Occipital lobe (tissue), 1 donor: ENCODE measurements at regions not wholly inside any gene's neighbourhood (a gene's known extent, or its start where the extent isn't known, plus 50 kb on each side); places are given as distances from the start of the nearest gene placed in this dataset.
"Not testable (repeated sequence)": the region's sequence is repeated elsewhere in the genome, so short reads cannot be mapped to it uniquely, and the experiment has no call there.

Experiments
- DNase-seq: peaks from one replicate; lab custom pipeline; 2025; lab: John Stamatoyannopoulos, UW

DNA sequence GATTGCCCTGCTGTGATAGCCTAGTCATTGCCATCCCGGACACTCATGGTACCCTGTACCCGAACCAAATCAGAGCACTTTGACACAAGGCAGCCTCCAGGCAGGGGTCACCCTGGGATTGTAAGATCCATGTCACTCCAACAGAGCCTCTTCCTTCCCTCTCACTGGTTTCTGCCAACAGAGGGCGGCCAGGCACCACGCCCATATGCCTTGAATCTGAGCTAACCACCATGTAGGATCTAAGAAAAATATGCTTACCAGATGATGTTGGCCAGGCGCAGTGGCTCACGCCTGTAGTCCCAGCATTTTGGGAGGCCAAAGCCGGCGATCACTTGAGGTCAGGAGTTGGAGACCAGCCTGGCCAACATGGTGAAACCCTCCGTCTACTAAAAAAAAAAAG is 389.2 kb upstream of the KLF6 start:
- no peak for DNase-seq

DNA sequence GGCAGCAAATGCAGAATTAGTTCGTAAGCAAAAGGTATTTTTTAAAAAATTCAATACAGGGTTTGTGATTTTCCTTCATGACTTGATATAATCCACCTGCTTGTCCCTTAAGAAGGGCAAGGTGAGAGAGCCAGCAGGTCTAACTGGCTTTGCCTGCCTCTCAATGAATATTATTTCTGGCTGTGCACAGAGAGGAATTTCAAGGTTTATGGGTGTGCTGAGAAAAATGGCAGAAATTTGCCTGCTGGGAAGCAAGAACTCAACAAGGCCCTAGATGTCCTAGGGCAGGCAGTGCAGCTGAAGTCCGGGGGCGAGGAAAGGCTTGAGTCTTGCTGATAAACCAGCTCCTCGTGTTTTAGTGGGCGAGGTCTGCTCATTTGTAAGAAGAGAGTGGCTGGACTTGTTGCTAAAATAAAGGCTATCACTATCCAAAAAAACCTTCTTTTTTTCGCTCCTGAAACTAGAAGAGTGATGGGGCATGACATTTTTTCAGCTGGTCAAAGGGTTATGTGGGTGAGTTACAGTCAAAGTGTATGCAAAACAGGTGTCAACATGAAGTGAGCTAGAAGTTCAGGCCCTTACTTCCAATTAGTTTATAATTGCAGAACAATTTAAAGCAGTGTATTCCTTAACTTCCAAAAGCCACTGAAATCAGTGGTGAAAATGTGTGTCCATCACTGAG is 385.8 kb upstream of the KLF6 start:
- no peak for DNase-seq

DNA sequence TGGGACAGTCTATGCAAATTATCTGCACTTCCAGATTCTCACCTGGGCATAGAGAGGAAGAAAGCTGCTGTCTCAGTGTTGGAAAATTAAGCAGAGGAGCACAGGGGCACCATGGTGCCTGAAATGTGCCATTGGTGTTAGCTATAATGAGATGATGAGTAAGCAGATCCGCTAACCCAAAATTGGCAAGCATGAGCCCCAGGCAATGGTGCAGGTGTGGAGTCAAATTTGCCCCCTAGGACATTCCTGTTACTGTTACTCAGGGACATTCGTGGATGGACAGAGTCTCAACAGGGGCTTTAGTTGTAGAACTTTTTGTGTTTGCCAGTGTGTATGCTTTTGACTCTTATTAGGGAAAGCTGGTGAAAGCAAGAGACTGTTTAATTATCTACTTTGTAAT is 385.2 kb upstream of the KLF6 start:
- no peak for DNase-seq

GRCh38 chr10:4169448-4169847 is 384.4 kb upstream of the KLF6 start:
- DNase-seq, result no peak

DNA sequence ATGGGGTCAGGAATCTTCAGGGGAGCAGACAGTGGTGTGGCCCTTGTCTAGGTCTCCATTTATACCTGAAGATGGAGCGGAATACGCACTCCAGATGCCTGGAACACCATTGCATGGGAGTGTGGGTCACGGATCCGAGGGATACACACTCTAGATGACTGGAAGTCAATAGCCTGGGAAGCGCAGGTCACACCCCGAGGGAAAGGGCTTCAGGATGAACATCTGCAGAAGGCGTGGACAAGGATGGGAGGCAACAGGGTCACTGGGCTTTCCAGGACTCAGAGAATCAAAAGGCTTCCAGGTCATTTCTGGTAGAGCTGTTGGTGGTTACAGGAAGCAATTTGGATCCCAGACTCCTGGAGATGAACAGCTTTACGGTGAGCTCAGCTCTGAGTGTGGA is 382.2 kb upstream of the KLF6 start:
- no peak for DNase-seq

- DNase-seq, result no peak
These were observed 377.7 kb upstream of the KLF6 start for GRCh38 chr10:4162571-4163286.

GRCh38 chr10:4159173-4159572 is 374.2 kb upstream of the KLF6 start:
- no peak for DNase-seq

- no peak for DNase-seq
These were observed 369.2 kb upstream of the KLF6 start for GRCh38 chr10:4154191-4154715.

- no peak for DNase-seq
These were observed 366.5 kb upstream of the KLF6 start for GRCh38 chr10:4151466-4151865.

DNA sequence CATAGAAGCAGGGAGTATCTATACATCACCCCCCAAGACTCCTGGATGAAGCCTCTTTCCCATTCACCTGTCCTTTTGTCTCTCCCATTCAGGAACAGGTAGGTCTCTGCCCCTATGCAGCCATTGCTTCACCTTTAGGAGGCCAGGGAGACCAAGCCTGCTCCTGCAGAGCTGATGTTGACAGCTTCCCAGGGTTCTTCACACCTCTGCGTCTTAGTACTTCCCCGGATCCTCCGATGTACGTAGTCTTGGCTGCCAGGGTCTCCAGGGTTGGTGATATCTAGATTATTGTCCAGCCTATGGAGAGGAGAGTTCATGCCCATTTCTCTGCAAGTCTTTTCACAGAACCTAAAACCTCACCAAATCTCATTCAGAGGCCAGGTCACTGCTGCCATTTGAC is 365.7 kb upstream of the KLF6 start:
- no peak for DNase-seq

- not testable (repeated sequence) for DNase-seq
These were observed 364.5 kb upstream of the KLF6 start for GRCh38 chr10:4149460-4149859.

GRCh38 chr10:4147245-4147644 is 362.2 kb upstream of the KLF6 start:
- DNase-seq, result no peak

- no peak for DNase-seq
These were observed 359.8 kb upstream of the KLF6 start for GRCh38 chr10:4144817-4145216.

- DNase-seq, result no peak
These were observed 356.5 kb upstream of the KLF6 start for GRCh38 chr10:4141471-4141870.

GRCh38 chr10:4138146-4138721 is 353.2 kb upstream of the KLF6 start:
- DNase-seq, result no peak

GRCh38 chr10:4137299-4137698 is 352.3 kb upstream of the KLF6 start:
- DNase-seq, result no peak

DNA sequence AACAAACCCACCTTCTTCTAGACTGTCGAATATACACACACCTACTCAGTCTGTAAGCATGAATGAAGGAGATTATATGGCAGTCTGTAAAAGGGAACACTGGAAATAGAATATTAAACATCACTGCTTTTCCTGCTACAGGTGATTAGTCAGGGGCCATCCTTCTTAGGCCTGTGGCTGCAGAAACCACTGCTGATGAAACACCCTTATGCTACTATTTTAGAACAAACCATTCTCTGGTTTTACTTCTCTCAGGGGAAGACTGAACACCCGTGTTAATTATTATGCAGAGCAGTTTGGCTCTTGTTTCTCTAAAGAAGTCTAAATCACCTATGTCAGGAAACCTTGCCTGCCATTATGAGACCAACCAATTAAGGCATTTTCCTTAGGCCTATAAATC is 351.1 kb upstream of the KLF6 start:
- DNase-seq, result no peak

DNA sequence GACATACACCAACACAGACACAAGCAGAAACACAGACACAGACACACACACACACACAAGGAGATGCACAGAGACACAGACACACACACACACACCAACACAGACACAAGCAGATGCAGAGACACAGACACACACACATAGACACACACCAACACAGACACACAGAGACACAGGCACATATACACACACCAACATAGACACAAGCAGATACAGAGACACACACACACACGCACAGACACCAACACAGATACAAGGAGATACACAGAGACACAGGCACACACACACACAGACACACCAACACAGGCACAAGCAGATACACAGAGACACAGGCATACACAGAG is 347.2 kb upstream of the KLF6 start:
- no peak for DNase-seq

DNA sequence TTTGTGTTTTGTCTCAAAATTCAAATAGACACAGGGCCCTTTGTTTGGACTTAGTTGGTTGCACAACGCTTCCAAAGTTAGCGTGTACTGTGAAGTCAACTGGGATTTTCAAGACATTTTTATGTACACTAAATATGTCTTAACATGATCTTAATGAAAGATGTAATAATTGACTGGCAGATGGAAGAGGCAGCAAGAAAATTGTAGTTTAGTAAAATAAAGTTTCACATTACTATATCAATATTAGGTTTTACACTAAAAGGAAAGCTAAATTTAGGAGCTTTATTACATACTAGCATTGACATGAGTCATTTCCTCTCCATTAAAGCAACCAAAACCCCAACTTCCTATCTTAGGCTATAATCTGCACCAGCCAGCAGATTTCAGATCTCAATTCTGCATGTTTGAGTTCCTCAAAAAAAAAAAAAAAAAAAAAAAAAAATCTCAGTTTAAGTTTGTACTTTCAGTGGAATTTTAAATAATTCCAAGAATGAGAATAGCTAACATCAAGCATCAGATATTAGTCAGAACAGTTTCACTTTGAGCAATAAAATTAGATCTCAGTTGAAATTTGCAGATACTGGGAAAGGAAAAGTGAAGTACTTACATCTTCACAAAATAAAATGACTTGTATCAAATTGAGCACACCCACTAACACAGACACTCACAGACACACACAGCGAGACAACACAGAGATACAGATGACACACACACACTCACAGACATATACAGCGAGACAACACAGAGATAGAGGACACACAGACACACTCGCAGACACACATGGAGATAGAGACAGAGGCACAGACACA is 346.6 kb upstream of the KLF6 start:
- no peak for DNase-seq

- no peak for DNase-seq
These were observed 345.7 kb upstream of the KLF6 start for GRCh38 chr10:4130685-4131084.

GRCh38 chr10:4129866-4130477 is 345.0 kb upstream of the KLF6 start:
- DNase-seq, result no peak
